Stimulated activated CD4-positive, alpha-beta T cell treated with anti-CD3 and anti-CD28 coated beads, Interleukin-1b, Interleukin-23, amount 100 ng/mL, for 24 hours (primary cell): ENCODE measurements at regions not wholly inside any gene's neighbourhood (a gene's known extent, or its start where the extent isn't known, plus 50 kb on each side); places are given as distances from the start of the nearest gene placed in this dataset.
"Not testable (repeated sequence)": the region's sequence is repeated elsewhere in the genome, so short reads cannot be mapped to it uniquely, and the experiment has no call there.

Source experiments
- DNase-seq, 4 experiments: peaks; one replicate each; pipeline ENCODE4 v3.0.0-alpha.2; 2020; ENCODE audit warnings: low read depth in 4 of 4, low spot score in 1 of 4

- no peak for DNase-seq
These were observed 141.5 kb upstream of the MED13 start for GRCh38 chr17:62206550-62206949.

- DNase-seq = not testable (repeated sequence)
These were observed 132.1 kb upstream of the MED13 start for GRCh38 chr17:62197156-62197555.

GRCh38 chr17:62196587-62196986 is 131.5 kb upstream of the MED13 start:
- not testable (repeated sequence) for DNase-seq

GRCh38 chr17:62194401-62194800 is 129.3 kb upstream of the MED13 start:
- DNase-seq = no peak

DNA sequence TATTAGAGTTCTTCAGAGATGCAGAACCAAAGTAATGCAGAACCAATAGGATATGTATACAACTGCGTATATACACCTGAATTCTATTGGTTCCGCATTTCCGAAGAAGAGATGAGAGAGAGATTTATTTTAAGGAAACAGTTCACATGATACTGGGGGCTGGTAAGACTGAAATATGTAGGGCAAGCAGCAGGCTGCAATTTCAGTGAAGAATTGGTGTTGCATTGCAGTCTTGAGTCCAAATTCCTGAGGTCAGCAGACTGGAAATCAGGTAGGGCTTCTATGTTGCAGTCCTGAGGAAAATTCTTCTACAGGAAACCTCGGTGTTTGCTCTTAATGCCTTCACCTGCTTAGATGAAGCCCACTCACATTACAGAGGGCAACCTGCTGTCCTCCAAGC is 128.2 kb upstream of the MED13 start:
- DNase-seq = no peak

GRCh38 chr17:62191390-62192361 is 126.6 kb upstream of the MED13 start:
- no peak for DNase-seq

- no peak for DNase-seq
These were observed 124.3 kb upstream of the MED13 start for GRCh38 chr17:62189377-62189776.

GRCh38 chr17:62188713-62189112 is 123.6 kb upstream of the MED13 start:
- DNase-seq = no peak

- no peak for DNase-seq
These were observed 122.6 kb upstream of the MED13 start for GRCh38 chr17:62187681-62188080.

- no peak for DNase-seq
These were observed 121.8 kb upstream of the MED13 start for GRCh38 chr17:62186841-62187240.

GRCh38 chr17:62180772-62181171 is 115.7 kb upstream of the MED13 start:
- DNase-seq = no peak

DNA sequence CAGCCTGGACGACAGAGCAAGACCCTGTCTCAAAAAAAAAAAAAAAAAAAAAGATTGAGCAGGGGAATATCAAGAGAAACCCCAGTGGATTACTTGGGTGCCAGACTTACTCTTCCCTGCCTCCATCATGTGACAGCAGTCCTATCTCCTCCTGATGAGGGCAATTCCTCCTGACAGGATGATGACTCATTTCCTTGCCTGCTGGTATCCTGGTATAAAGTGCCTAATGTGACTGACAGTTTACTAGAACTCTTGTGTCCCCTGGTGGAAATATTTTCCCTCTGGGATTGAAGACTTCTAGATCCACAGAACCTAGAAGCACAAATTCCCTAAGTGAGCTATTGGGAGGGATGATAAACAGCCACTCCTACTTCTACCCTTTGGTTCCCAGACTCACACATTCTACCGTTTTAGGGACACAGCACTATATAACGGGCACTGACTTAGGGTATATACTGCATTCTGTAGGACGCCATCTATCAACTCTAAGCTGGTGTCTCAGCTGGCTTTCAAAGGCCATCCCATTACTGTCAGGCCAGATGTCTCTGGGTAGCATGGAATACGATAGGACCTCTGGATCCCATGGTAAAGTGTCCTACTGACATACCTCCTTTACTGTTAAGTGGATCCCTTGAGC is 114.6 kb upstream of the MED13 start:
- DNase-seq = no peak

DNA sequence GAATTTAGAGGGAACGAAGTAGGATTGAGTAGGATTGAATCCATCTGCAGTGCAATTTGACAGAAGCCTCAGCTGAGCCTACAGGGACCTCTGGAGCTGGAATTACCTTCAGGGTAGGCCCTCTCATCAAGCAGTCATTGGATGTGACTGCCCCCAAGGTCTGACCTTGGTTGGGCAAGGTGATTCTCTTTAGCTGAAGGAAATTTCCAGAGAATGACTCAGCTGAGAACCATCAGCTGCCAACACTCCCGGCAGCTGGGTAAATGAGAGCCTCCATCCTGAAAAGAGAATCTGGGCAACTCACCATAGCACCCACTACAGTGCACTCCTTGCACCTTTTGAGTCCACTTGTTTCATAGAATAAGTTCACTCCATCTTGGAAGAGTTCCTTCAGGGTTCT is 113.5 kb upstream of the MED13 start:
- no peak for DNase-seq

DNA sequence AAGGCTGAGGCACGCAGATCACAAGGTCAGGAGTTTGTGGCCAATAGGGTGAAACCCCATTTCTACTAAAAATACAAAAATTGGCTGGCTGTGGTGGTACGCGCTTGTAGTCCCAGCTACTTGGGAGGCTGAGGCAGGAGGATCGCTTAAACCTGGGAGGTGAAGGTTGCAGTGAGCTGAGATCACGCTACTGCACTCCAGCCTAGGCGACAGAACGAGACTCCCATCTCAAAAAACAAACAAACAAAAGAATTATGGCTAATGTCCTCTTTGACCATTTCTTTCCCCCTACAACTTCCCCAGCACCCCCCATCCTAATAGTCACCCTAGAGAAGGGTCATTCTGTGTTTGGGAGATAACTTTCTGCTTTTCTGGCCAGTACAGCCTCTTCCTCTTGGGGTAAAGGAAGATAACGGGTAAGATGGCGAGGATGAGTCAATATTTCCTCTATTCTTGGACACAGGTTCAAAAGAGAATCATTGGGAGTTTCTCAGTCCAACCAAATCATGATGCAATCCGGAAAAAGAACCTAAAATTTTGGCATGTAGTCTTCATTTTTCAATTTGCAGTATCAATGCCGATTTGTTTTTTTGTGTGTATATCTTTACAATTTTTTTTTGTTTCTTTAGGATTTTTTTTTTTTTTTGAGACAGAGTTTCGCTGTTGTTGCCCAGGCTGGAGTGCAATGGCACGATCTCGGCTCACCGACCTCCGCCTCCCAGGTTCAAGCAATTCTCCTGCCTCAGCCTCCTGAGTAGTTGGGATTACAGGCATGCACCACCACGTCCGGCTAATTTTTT is 107.6 kb upstream of the MED13 start:
- no peak for DNase-seq

DNA sequence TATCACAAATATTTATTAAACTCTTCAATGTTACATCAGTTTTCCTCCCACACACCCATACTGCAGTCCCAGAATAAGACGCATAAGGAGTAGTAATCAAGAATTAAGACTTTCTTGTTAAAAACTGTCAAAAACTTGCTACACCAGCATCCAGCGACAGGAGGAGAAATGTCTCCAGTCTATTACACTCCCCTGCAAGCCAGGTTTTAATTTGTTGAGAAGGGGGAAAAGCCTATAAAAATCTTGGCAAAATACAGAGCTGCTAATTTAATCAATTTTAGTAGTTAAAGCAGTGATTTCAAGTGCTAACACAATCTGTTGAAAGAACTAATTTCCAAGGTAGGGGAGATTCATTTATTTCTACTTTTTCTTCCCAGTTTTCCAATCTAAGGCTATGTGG is 102.0 kb upstream of the MED13 start:
- DNase-seq = no peak

DNA sequence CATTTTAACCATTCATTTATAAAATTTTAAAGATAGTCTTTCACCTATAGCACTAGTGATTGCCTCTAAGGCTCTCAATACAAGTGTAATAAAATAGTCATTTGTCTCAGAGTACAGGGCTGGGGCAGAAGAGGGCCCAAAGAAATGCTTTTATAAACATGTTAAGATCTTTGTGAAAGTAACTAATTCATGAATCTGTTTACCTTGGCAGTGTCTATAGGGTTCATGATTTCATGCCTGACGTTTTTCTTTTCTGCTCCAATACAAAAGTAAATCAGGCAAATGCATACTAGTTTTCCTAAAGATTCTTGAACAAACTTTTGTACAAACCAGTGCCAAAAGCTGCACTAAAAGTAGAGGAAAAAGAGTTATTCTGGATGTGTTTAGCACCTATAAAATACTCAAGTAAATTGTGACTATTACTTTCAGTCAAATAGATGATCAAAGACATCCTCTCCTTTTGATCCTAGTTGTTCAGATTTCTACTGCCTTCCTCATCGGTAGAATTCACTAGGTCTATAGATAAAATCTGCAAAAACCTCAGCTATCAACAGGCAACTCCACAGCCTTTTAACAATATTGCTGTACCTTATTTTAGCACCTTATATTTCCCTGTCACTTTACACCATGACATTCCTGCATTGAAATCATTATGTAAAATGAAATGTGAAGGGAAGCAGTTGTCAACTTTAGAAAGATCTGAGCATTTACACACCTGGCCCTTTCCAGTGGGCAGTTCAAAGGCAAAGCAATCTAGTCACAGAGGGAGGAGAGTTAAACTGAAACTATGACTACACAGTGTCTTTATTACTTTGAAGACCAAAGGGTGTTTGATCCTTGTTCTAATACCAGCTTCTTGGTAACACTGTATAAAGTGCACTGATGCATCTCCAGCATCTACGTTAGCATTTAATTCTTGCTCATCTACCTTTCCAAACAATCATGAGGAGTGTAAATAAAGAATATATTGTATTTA is 100.0 kb upstream of the MED13 start:
- DNase-seq = no peak

DNA sequence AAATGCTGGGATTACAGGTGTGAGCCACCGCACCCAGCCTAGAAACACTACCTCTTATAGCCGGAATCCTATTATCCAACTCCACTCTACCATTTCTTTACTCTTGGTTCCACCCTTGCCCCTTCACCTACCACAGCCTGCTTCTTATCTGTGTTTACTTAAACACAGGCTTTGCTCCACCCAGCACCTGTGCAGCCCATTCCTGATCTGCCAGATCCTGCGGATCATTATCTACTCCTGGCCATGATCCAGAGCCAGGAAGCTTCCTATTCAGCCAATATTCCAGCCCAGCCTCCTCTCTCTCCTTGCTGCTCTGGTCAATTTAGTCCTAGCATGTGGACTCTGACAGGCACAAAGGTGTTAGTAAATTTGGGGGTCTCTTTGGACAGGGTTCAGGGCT is 98.8 kb upstream of the MED13 start:
- DNase-seq = no peak

GRCh38 chr17:62162898-62163297 is 97.8 kb upstream of the MED13 start:
- DNase-seq = no peak

DNA sequence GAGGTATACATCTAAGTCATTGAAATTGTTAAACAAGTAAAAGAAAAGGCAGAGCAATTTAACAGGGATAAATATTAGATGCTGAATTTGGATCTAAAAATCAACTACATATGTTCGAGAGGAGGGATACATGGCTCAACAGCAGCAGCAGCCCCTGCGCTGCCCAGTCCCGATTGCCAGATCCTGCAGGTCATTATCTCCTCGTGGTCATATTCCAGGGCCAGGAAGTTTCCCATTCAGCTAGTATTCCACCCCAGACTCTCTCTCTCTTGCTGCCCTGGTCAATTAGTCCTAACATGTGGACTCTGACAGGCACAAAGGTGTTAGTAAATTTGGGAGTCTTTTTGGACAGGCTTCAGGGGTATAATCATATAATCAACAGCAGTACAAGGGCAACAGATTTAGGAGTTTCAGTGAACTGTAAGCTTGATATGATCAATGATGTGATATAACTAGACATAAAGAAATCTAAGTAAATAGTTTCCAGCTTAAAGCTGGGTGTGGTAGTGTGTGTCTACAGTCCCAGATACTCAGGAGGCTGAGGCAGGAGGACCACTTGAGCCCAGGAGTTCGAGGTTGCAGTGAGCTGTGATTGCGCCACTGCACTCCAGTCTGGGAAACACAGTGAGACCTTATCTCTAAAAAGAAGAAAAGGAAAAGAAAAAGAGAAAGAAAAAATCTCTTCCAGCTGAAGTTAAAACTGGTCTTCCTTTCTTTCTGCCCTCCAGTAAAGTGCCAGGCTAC is 96.5 kb upstream of the MED13 start:
- no peak for DNase-seq

DNA sequence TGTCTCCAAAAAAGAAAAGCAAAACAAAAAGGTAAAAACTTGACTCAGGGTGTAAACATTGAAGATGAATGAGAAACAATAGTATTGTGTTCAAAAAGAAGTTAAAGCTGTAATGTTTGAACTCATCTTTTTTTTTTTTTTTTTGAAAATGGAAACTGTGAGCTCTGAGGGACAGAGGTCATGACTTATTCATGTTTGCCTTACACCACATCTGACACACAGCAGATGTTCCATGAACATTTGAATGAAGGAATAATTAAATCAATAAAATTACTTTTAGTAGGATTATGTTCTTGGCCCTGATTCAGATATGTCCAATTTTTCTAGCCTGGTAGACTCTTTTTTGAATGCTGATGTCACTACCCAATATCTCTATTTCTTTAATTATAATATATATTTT is 95.7 kb upstream of the MED13 start:
- DNase-seq = no peak
